IMR-90 (cell line): ENCODE measurements at regions not wholly inside any gene's neighbourhood (a gene's known extent, or its start where the extent isn't known, plus 50 kb on each side); places are given as distances from the start of the nearest gene placed in this dataset.

ENCODE experiments used
- ATAC-seq: fragments of 200-7000 bp; cut with Tn5 transposase; 2 replicates; pipeline ENCODE4 v1.9.1; 2020; ENCODE audit warnings: low read depth, mild to moderate bottlenecking, moderate library complexity
- BruUV-seq: library from RNA; stranded (reverse); fragments of 400-500 nt; replicated peaks from 2 replicates; lab custom pipeline; 2021; lab: Mats Ljungman, UMichigan
- CTCF ChIA-PET: fragments of 300-600 bp; formaldehyde crosslinking; extraction: SDS; loops from one replicate; lab custom pipeline; 2021; ENCODE audit warnings: antibody characterized with exemption; lab: Yijun Ruan, JAX
- POLR2A ChIA-PET: fragments of 300-600 bp; sonication (Branson Sonifier 250); formaldehyde crosslinking; loops from one replicate; lab custom pipeline; 2022; ENCODE audit warnings: antibody characterized with exemption; ENCODE audit not compliant: unreplicated experiment; lab: Charles Lee
- DNase-seq: peaks from one replicate; pipeline ENCODE4 v3.0.0; 2013
- H2AFZ ChIP-seq: replicated peaks from 2 replicates; pipeline ENCODE3; 2013; ENCODE audit warnings: low read length, mild to moderate bottlenecking; ENCODE audit not compliant: poor library complexity
- H2AK5ac ChIP-seq: 2 replicates; pipeline ENCODE4 v1.6.1; 2013; ENCODE audit warnings: low read depth, low read length, inconsistent platforms
- H2AK9ac ChIP-seq: replicated peaks from 2 replicates; pipeline ENCODE3; 2013; ENCODE audit warnings: mild to moderate bottlenecking, low read depth, low read length, moderate library complexity; ENCODE audit not compliant: poor library complexity
- H2BK120ac ChIP-seq: 2 replicates; pipeline ENCODE4 v1.6.1; 2013; ENCODE audit warnings: low read depth, low read length, inconsistent platforms
- H2BK15ac ChIP-seq: 3 replicates; pipeline ENCODE4 v1.6.1; 2013; ENCODE audit warnings: low read depth, low read length, inconsistent platforms
- H2BK20ac ChIP-seq: 2 replicates; pipeline ENCODE4 v1.6.1; 2013; ENCODE audit warnings: low read depth, mild to moderate bottlenecking, inconsistent platforms, low read length, moderate library complexity
- H2BK5ac ChIP-seq: 2 replicates; pipeline ENCODE4 v1.6.1; 2013; ENCODE audit warnings: mild to moderate bottlenecking, low read depth, low read length, inconsistent platforms; ENCODE audit not compliant: poor library complexity, severe bottlenecking
- H3K14ac ChIP-seq: replicated peaks from 2 replicates; pipeline ENCODE4 v1.6.1; 2013; ENCODE audit warnings: low read depth, low read length, inconsistent platforms
- H3K18ac ChIP-seq: 2 replicates; pipeline ENCODE4 v1.6.1; 2013; ENCODE audit warnings: low read depth, low read length, control low read depth
- H3K23ac ChIP-seq: 2 replicates; pipeline ENCODE4 v1.6.1; 2013; ENCODE audit warnings: low read depth, low read length, inconsistent platforms
- H3K27ac ChIP-seq: 2 replicates; pipeline ENCODE4 v1.5.1; 2013; ENCODE audit warnings: mild to moderate bottlenecking, control low read depth, low read length; ENCODE audit not compliant: insufficient read depth
- H3K27me3 ChIP-seq: 2 replicates; pipeline ENCODE4 v1.6.1; 2013; ENCODE audit warnings: low read length; ENCODE audit not compliant: control insufficient read depth, insufficient read depth
- H3K36me3 ChIP-seq: 2 replicates; pipeline ENCODE4 v1.6.1; 2013; ENCODE audit warnings: low read length, mixed read lengths; ENCODE audit not compliant: control insufficient read depth, insufficient read depth
- H3K4ac ChIP-seq: 2 replicates; pipeline ENCODE4 v1.6.1; 2013; ENCODE audit warnings: low read depth, low read length, inconsistent platforms
- H3K4me1 ChIP-seq: 2 replicates; pipeline ENCODE4 v1.6.1; 2013; ENCODE audit warnings: low read length, mixed read lengths; ENCODE audit not compliant: control insufficient read depth, insufficient read depth
- H3K4me2 ChIP-seq: 2 replicates; pipeline ENCODE4 v1.6.1; 2013; ENCODE audit warnings: low read depth, mild to moderate bottlenecking, control low read depth, low read length, moderate library complexity
- H3K4me3 ChIP-seq: 2 replicates; pipeline ENCODE4 v1.5.1; 2013; ENCODE audit warnings: low read depth, mild to moderate bottlenecking, control low read depth, low read length, moderate library complexity; ENCODE audit not compliant: insufficient read depth
- H3K56ac ChIP-seq: 2 replicates; pipeline ENCODE4 v1.6.1; 2013; ENCODE audit warnings: low read length, inconsistent platforms; ENCODE audit not compliant: insufficient read depth; ENCODE audit errors: extremely low read depth
- H3K79me1 ChIP-seq, 2 experiments: 2 replicates each; pipeline ENCODE4 v1.6.1; 2013; ENCODE audit warnings: low read length in 2 of 2, inconsistent platforms in 1 of 2, low read depth in 1 of 2
- H3K9ac ChIP-seq: 2 replicates; pipeline ENCODE4 v1.6.1; 2013; ENCODE audit warnings: low read depth, low read length, control low read depth
- H3K9me1 ChIP-seq: 2 replicates; pipeline ENCODE4 v1.6.1; 2013; ENCODE audit warnings: low read length, inconsistent platforms; ENCODE audit not compliant: insufficient read depth
- H3K9me3 ChIP-seq: 2 replicates; pipeline ENCODE4 v1.6.1; 2013; ENCODE audit warnings: low read length; ENCODE audit not compliant: control insufficient read depth, insufficient read depth
- H4K20me1 ChIP-seq: 2 replicates; pipeline ENCODE4 v1.6.1; 2013; ENCODE audit warnings: low read length, inconsistent platforms; ENCODE audit not compliant: insufficient read depth
- H4K5ac ChIP-seq: 2 replicates; pipeline ENCODE4 v1.6.1; 2013; ENCODE audit warnings: mild to moderate bottlenecking, low read depth, low read length, control low read depth
- H4K8ac ChIP-seq, 2 experiments: 2 replicates each; pipeline ENCODE4 v1.6.1; 2013; ENCODE audit warnings: low read depth in 2 of 2, low read length in 2 of 2, control low read depth in 1 of 2, inconsistent platforms in 1 of 2
- H4K91ac ChIP-seq: 2 replicates; pipeline ENCODE4 v1.6.1; 2013; ENCODE audit warnings: low read depth, low read length, inconsistent platforms; ENCODE audit not compliant: insufficient read depth
- FOS ChIP-seq: fragments of 150-350 bp; IDR thresholded peaks from 2 replicates; pipeline ENCODE4 v1.6.1; 2016; ENCODE audit warnings: low read depth, low read length
- MAZ ChIP-seq: IDR thresholded peaks from 2 replicates; pipeline ENCODE4 v1.6.1; 2012; ENCODE audit warnings: low read depth, mild to moderate bottlenecking, low read length, improper control_type of control experiment, moderate library complexity, borderline replicate concordance
- MXI1 ChIP-seq: IDR thresholded peaks from 2 replicates; pipeline ENCODE4 v1.6.1; 2012; ENCODE audit warnings: low read depth, mild to moderate bottlenecking, low read length, moderate library complexity, borderline replicate concordance
- NFE2L2 ChIP-seq: fragments of 150-350 bp; IDR thresholded peaks from 2 replicates; pipeline ENCODE4 v1.6.1; 2016; ENCODE audit warnings: low read depth, mild to moderate bottlenecking, low read length
- RAD21 ChIP-seq: IDR thresholded peaks from 2 replicates; pipeline ENCODE4 v1.6.1; 2012; ENCODE audit warnings: low read length, improper control_type of control experiment
- RFX5 ChIP-seq: IDR thresholded peaks from 2 replicates; pipeline ENCODE4 v1.8.0; 2012; ENCODE audit warnings: low read depth, mild to moderate bottlenecking, low read length, moderate library complexity
- SMC3 ChIP-seq: fragments of 150-350 bp; IDR thresholded peaks from 2 replicates; pipeline ENCODE4 v1.6.1; 2016; ENCODE audit warnings: low read depth, mild to moderate bottlenecking, antibody characterized with exemption, low read length, moderate library complexity
- WGBS, 2 experiments: methylation state at CpG; one replicate each; pipeline versions ENCODE4 v1.1.5 to v1.1.7; 2013; ENCODE audit warnings: missing lambda C conversion rate in 2 of 2; ENCODE audit not compliant: insufficient read length in 1 of 2; ENCODE audit errors: extremely low coverage in 2 of 2; 5-methylcytosine and 5-hydroxymethylcytosine counted together
- dilution Hi-C: fragments of 300-500 bp; cut with HindIII; formaldehyde crosslinking; loops from one replicate; pipeline ENCODE4 v1.14.3; 2018; ENCODE audit warnings: low sequenced_read_pairs; ENCODE audit not compliant: unreplicated experiment
- in situ Hi-C: fragments of 300-500 bp; cut with MboI; formaldehyde crosslinking; loops from 3 replicates; pipeline ENCODE4 v1.14.3; 2019; ENCODE audit warnings: low sequenced_read_pairs, inconsistent platforms, mixed read lengths
- intact Hi-C: fragments of 100-400 bp; cut with micrococcal nuclease; formaldehyde crosslinking; loops from 2 replicates; pipeline ENCODE4 v1.10.0; 2022

- Histone ChIP-seq H2BK120ac (no peak overlapping the region), H3K56ac (no peak overlapping the region), H3K18ac (no peak overlapping the region), H4K5ac (no peak overlapping the region), H3K9me3 (no peaks in the 10 kb centered on the region; the same call in 1 of the 2 replicates), H3K79me1 (no peaks in the 10 kb centered on the region), H2AFZ (peak overlapping the region; percentile 1), H4K8ac (no peak overlapping the region), H4K91ac (no peak overlapping the region; the same call in 1 of the 2 replicates), H4K20me1 (no peaks in the 10 kb centered on the region), H3K4me1 (peaks cover 4% of the 10 kb centered on the region; the same call in 1 of the 2 replicates), H3K4ac (no peak overlapping the region), H3K9me1 (peaks cover 9% of the 10 kb centered on the region), H2BK20ac (no peak overlapping the region), H2AK5ac (no peak overlapping the region), H3K4me2 (no peak overlapping the region), H3K27ac (no peak overlapping the region), H3K23ac (no peak overlapping the region), H2BK15ac (no peak overlapping the region), H3K36me3 (no peaks in the 10 kb centered on the region), H2BK5ac (no peak overlapping the region), H3K4me3 (no peak overlapping the region), H3K9ac (no peak overlapping the region), H2AK9ac (no peak overlapping the region), H3K27me3 (no peaks in the 10 kb centered on the region), H3K14ac (no peak overlapping the region)
- POLR2A ChIA-PET: no interaction called here
- TF ChIP-seq SMC3: no peak
- no peak for TF ChIP-seq MXI1
- no peak for TF ChIP-seq NFE2L2
- no peak for TF ChIP-seq RAD21
- TF ChIP-seq FOS: no peak
- no peak for TF ChIP-seq RFX5
- TF ChIP-seq MAZ: no peak
- 83% methylated on average over 1 of the region's 4 CpGs; no CpG with 5 or more reads in 1 of the 2 experiments for WGBS, 2 experiments
- intact Hi-C loops: no loop called here
- in situ Hi-C loops: no loop called here
- dilution Hi-C loops: no loop called here
- CTCF ChIA-PET: no interaction called here
- BruUV-seq: no TSS peak
- ATAC-seq: no peak
- DNase-seq: no peak
Measured at GRCh38 chr10:44822966-44823365, 88.2 kb upstream of the TMEM72 start.
